Small intestine (tissue), 7 donors: ENCODE measurements at regions not wholly inside any gene's neighbourhood (a gene's known extent, or its start where the extent isn't known, plus 50 kb on each side); places are given as distances from the start of the nearest gene placed in this dataset.
"Not testable (repeated sequence)": the region's sequence is repeated elsewhere in the genome, so short reads cannot be mapped to it uniquely, and the experiment has no call there.

ENCODE experiments used
- DNase-seq, 2 donors: peaks; one replicate each; pipeline versions ENCODE4 v3.0.0 to v3.0.0-alpha.2; 2013
- FAIRE-seq: peaks from 2 replicates; lab custom pipeline; 2012; peaks lifted over from hg19 to GRCh38; lab: Jason Lieb, UNC
- H3K27ac ChIP-seq, 3 donors: one replicate each; pipeline ENCODE4 v1.5.1; 2013; ENCODE audit warnings: low read length in 2 of 3, mild to moderate bottlenecking in 2 of 3, control low read depth in 1 of 3, inconsistent platforms in 1 of 3, low read depth in 1 of 3, moderate library complexity in 1 of 3
- H3K27me3 ChIP-seq, 3 donors: one replicate each; pipeline ENCODE4 v1.6.1; 2013; ENCODE audit warnings: low read length in 3 of 3, inconsistent platforms in 1 of 3; ENCODE audit not compliant: control insufficient read depth in 3 of 3, insufficient read depth in 3 of 3
- H3K36me3 ChIP-seq, 3 donors: one replicate each; pipeline ENCODE4 v1.6.1; 2013; ENCODE audit warnings: low read length in 3 of 3, inconsistent platforms in 1 of 3, low read depth in 1 of 3, mild to moderate bottlenecking in 1 of 3, moderate library complexity in 1 of 3; ENCODE audit not compliant: control insufficient read depth in 3 of 3, insufficient read depth in 2 of 3
- H3K4me1 ChIP-seq, 3 donors: one replicate each; pipeline ENCODE4 v1.6.1; 2013; ENCODE audit warnings: low read length in 2 of 3, inconsistent platforms in 1 of 3, low read depth in 1 of 3, mild to moderate bottlenecking in 1 of 3, moderate library complexity in 1 of 3; ENCODE audit not compliant: control insufficient read depth in 3 of 3, insufficient read depth in 2 of 3
- H3K4me3 ChIP-seq, 3 donors: one replicate each; pipeline ENCODE4 v1.5.1; 2013; ENCODE audit warnings: low read length in 3 of 3, control low read depth in 1 of 3, inconsistent platforms in 1 of 3, low read depth in 1 of 3, mild to moderate bottlenecking in 1 of 3, moderate library complexity in 1 of 3
- H3K9me3 ChIP-seq, 2 donors: one replicate each; pipeline ENCODE4 v1.6.1; 2013; ENCODE audit warnings: low read depth in 1 of 2, low read length in 1 of 2; ENCODE audit not compliant: control insufficient read depth in 2 of 2, insufficient read depth in 1 of 2
- WGBS, 3 donors: extraction: QIAGEN DNeasy Blood & Tissue Kit; methylation state at CpG; one replicate each; pipeline ENCODE4 v1.1.7; 2013; 5-methylcytosine and 5-hydroxymethylcytosine counted together
- donor health status: healthy with polysubstance abuse.
- donor health status: control.
- donor health status: control.
- donor health status: Bipolar disorder and iron deficiency.
- donor health status: healthy.

DNA sequence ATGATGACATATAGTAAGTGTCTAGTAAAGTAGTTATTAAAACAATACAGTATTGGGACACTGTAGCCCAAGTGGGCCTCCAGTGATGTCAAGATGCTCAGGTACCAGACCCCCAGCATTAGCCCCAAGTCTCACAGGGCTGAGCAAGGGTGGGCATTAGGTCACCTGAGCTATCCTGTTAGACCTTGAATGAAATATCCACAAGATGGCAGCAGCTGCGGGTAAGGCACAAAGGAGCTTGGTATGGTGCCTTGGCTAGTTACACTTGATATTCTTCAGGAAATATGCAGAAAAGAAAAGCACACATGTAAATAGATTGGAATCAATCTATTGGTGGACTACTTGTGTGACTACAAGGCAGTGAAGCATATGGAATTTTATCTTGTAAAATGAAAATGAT is 701.8 kb upstream of the ADGRB3 start:
- DNase-seq (no peak), FAIRE-seq (no peak)
- Histone ChIP-seq H3K27ac (no peak overlapping the region), H3K36me3 (no peaks in the 10 kb centered on the region), H3K27me3 (no peaks in the 10 kb centered on the region), H3K4me3 (no peak overlapping the region), H3K9me3 (peaks cover 2 to 6% of the 10 kb centered on the region in 2 donors), H3K4me1 (no peaks in the 10 kb centered on the region)
- WGBS, 3 donors, result 47 to 74% (median 64%) methylated on average over 1 of the region's 1 CpG

DNA sequence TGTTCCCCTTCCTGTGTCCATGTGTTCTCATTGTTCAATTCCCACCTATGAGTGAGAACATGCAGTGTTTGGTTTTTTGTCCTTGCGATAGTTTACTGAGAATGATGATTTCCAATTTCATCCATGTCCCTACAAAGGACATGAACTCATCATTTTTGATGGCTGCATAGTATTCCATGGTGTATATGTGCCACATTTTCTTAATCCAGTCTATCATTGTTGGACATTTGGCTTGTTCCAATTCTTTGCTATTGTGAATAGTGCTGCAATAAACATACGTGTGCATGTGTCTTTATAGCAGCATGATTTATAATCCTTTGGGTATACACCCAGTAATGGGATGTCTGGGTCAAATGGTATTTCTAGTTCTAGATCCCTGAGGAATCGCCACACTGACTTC is 712.5 kb upstream of the ADGRB3 start:
- not testable (repeated sequence) for H3K4me3 ChIP-seq, DNase-seq, H3K27me3 ChIP-seq, H3K9me3 ChIP-seq, H3K27ac ChIP-seq, H3K36me3 ChIP-seq, H3K4me1 ChIP-seq, FAIRE-seq
- WGBS, 3 donors, result 60 to 75% (median 74%) methylated on average over 2 of the region's 3 CpGs

DNA sequence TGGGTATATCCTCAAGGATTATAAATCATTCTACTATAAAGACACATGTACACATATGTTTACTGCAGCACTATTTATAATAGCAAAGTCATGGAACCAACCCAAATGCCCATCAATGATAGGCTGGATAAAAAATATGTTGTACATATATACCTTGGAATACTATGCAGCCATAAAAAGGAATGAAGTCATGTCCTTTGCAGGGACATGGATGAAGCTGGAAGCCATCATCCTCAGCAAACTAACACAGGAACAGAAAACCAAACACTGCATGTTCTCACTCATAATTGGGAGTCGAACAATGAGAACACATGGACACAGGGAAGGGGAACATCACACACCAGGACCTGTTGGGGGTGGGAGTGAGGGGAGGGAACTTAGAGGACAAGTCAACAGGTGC is 715.0 kb upstream of the ADGRB3 start:
- H3K27me3 ChIP-seq, DNase-seq, H3K27ac ChIP-seq, H3K4me1 ChIP-seq, FAIRE-seq, H3K4me3 ChIP-seq, H3K9me3 ChIP-seq, H3K36me3 ChIP-seq: not testable (repeated sequence)
- 77 to 90% (median 83%) methylated on average over 1 of the region's 1 CpG for WGBS, 3 donors

DNA sequence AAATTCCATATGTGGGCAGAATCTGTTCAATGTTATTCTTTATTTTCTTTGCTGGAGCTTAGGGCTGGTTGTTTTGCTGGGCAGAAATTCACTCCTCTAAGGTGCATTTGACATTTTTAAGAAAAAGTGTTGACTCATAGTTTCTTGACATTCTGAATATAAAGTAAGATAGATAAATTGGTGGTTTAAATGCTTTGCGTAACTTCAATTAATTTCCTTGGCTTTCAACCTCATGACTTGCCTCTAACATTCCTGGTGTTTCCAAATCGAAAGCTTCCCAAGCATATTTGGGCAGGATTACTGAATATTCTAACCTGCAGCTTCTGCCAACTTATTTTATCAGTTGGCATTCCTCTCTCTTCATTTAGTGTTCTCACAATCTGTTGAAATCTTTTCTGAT is 718.7 kb upstream of the ADGRB3 start:
- WGBS, 3 donors, result 71 to 80% (median 74%) methylated on average over 2 of the region's 2 CpGs
- no peak for FAIRE-seq
- Histone ChIP-seq H3K27me3 (no peaks in the 10 kb centered on the region), H3K4me3 (no peak overlapping the region), H3K27ac (no peak overlapping the region), H3K9me3 (peaks cover 0 to 7% of the 10 kb centered on the region in 2 donors), H3K36me3 (no peaks in the 10 kb centered on the region), H3K4me1 (no peaks in the 10 kb centered on the region)
- no peak for DNase-seq

DNA sequence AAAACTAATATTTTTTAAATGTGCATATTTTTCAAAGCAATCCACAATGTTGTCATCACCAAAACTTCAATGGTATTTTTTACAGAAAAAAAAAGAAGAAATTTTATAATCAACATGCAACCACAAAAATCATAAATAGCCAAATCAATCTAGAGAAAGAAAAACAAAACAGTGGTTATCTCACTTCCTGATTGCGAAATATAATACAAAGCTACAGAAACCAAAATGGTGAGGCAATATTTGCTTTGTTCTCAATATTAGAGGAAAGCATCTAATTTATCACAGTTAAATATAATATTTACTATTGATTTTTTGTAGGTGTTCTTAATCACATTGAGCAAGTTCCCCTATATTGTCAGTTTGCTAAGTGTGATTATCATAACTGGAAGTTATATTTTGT is 720.7 kb upstream of the ADGRB3 start:
- no peaks in the 10 kb centered on the region for H3K36me3 ChIP-seq
- no peak for DNase-seq
- H3K9me3 ChIP-seq, result peaks cover 0 to 7% of the 10 kb centered on the region in 2 donors
- no peak for FAIRE-seq
- no peak overlapping the region for H3K27ac ChIP-seq
- no peaks in the 10 kb centered on the region for H3K4me1 ChIP-seq
- no peak overlapping the region for H3K4me3 ChIP-seq
- 10 to 80% (median 38%) methylated on average over 1 of the region's 1 CpG for WGBS, 3 donors
- no peaks in the 10 kb centered on the region for H3K27me3 ChIP-seq

DNA sequence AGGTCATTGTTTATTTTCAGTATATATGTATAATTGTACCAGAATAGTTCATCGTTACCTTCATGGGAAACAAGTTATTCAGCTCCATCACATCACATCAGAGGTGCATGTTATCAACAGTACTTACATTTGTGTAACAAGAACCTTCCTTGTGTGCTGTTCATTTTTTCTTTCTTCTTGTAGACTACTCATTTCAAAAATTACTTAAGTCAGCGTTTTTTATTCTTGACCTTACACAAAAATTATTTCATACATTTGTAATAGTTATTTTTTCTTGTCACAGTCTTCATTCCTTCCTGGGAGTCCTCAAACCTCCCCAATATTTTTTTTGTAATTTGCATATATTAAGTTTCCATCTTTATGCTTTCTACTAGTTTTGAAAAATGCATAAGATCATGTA is 725.7 kb upstream of the ADGRB3 start:
- H3K36me3 ChIP-seq, result no peaks in the 10 kb centered on the region

DNA sequence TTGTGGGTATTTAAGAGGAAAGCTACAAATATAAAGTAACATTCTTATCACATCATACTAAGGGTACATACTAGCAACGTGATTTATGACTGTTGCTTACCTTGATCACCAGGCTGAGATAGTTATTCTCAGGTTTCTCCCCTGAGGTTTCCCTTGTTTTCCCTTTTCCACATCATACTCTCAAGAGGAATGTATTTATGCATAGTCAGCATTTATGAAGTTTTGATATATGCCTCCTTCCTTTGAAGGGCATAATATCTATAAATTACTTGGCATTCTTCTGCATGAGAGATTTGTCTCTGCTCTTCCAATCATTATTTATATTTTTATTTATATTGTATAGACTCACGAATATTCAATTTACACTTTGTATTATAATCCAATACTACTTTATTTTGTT is 726.7 kb upstream of the ADGRB3 start:
- WGBS, 3 donors, result 50 to 61% (median 54%) methylated on average over 2 of the region's 2 CpGs
- Histone ChIP-seq H3K4me1 (no peaks in the 10 kb centered on the region), H3K4me3 (no peak overlapping the region), H3K36me3 (no peaks in the 10 kb centered on the region), H3K27me3 (no peaks in the 10 kb centered on the region), H3K9me3 (peaks cover 0 to 3% of the 10 kb centered on the region in 2 donors), H3K27ac (no peak overlapping the region)
- DNase-seq (no peak), FAIRE-seq (no peak)

More for the DNA sequence above, 725.7 kb upstream of the ADGRB3 start:
- Histone ChIP-seq H3K27me3 (no peaks in the 10 kb centered on the region), H3K4me3 (no peak overlapping the region), H3K27ac (no peak overlapping the region), H3K4me1 (no peaks in the 10 kb centered on the region), H3K9me3 (peaks cover 0 to 3% of the 10 kb centered on the region in 2 donors)
- FAIRE-seq (no peak), DNase-seq (no peak)
- 81 to 88% (median 84%) methylated on average over 2 of the region's 2 CpGs for WGBS, 3 donors

DNA sequence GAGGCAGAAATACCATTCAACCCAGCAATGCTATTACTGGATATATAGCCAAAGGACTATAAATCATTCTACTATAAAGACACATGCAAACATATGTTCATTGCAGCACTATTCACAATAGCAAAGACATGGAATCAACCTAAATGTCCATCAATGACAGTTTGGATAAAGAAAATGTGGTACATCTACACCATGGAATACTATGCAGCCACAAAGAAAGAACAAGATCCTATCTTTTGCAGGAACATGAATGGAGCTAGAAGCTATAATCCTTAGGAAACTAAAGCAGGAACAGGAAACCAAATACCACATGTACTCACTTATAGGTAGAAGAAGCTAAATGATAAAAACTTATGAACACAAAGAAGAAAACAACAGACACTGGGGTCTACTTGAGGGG is 730.3 kb upstream of the ADGRB3 start:
- H3K9me3 ChIP-seq, H3K4me1 ChIP-seq, H3K36me3 ChIP-seq, FAIRE-seq, H3K27me3 ChIP-seq, DNase-seq, H3K27ac ChIP-seq, H3K4me3 ChIP-seq: not testable (repeated sequence)

DNA sequence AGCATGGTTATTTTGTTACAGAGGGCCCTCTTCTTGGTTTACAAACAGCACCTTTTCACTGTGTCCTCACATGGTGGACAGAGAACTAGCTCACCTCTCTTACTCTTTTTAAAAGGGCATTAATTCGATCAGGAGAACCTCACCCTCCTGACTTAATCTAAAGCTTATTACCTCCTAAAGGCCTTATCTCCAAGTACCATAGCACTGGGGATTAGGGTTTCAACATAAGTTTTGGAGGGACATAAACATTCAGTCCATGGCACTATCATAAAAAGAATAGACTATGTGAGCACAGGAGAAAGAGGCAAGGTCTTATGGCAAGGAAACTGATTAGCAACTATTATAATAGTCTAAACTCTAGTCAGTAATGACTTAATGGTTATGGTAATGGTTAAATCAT is 736.2 kb upstream of the ADGRB3 start:
- Histone ChIP-seq H3K4me1 (no peaks in the 10 kb centered on the region), H3K4me3 (no peak overlapping the region), H3K9me3 (peaks cover 1 to 12% of the 10 kb centered on the region in 2 donors), H3K36me3 (no peaks in the 10 kb centered on the region), H3K27ac (no peak overlapping the region), H3K27me3 (no peaks in the 10 kb centered on the region)
- DNase-seq (no peak), FAIRE-seq (no peak)
- 29 to 56% (median 54%) methylated on average over 1 of the region's 1 CpG for WGBS, 3 donors
